NB4 (cell line): ENCODE measurements at regions not wholly inside any gene's neighbourhood (a gene's known extent, or its start where the extent isn't known, plus 50 kb on each side); places are given as distances from the start of the nearest gene placed in this dataset.

Source experiments
- DNase-seq: peaks from one replicate; pipeline ENCODE4 v3.0.0; 2010; ENCODE audit warnings: low read depth
- H3K4me3 ChIP-seq: one replicate; pipeline ENCODE4 v1.5.1; 2011; ENCODE audit warnings: mild to moderate bottlenecking, low read depth, low read length, moderate library complexity
- MYC ChIP-seq: IDR thresholded peaks from 2 replicates; pipeline ENCODE4 v1.6.1; 2011; ENCODE audit warnings: low read depth, low read length
- POLR2A ChIP-seq: IDR thresholded peaks from 2 replicates; pipeline ENCODE4 v1.6.1; 2011; ENCODE audit warnings: mild to moderate bottlenecking; ENCODE audit not compliant: insufficient read length; ENCODE audit errors: extremely low read depth
- TF ChIP-seq, protein P1 (sequence below): IDR thresholded peaks from one replicate; pipeline ENCODE4 v1.5.1; 2012; ENCODE audit warnings: low read depth, low read length
- TF ChIP-seq, protein P2 (sequence below): IDR thresholded peaks from 2 replicates; pipeline ENCODE4 v1.6.1; 2011; ENCODE audit warnings: low read depth, low read length

- no peak overlapping the region for H3K4me3 ChIP-seq
- DNase-seq, result no peak
- TF ChIP-seq, protein P1, sequence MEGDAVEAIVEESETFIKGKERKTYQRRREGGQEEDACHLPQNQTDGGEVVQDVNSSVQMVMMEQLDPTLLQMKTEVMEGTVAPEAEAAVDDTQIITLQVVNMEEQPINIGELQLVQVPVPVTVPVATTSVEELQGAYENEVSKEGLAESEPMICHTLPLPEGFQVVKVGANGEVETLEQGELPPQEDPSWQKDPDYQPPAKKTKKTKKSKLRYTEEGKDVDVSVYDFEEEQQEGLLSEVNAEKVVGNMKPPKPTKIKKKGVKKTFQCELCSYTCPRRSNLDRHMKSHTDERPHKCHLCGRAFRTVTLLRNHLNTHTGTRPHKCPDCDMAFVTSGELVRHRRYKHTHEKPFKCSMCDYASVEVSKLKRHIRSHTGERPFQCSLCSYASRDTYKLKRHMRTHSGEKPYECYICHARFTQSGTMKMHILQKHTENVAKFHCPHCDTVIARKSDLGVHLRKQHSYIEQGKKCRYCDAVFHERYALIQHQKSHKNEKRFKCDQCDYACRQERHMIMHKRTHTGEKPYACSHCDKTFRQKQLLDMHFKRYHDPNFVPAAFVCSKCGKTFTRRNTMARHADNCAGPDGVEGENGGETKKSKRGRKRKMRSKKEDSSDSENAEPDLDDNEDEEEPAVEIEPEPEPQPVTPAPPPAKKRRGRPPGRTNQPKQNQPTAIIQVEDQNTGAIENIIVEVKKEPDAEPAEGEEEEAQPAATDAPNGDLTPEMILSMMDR, result no peak
- no peak for TF ChIP-seq POLR2A
- TF ChIP-seq MYC, result no peak
- TF ChIP-seq, protein P2, sequence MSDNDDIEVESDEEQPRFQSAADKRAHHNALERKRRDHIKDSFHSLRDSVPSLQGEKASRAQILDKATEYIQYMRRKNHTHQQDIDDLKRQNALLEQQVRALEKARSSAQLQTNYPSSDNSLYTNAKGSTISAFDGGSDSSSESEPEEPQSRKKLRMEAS, result no peak
Measured at GRCh38 chr4:11529625-11530201, 101.0 kb upstream of the HS3ST1 start.

- DNase-seq, result no peak
- no peak overlapping the region for H3K4me3 ChIP-seq
- TF ChIP-seq MYC, result no peak
- no peak for TF ChIP-seq POLR2A
- TF ChIP-seq, protein P1, result no peak
- TF ChIP-seq, protein P2, result no peak
Measured at GRCh38 chr4:11525085-11525484, 96.4 kb upstream of the HS3ST1 start.

GRCh38 chr4:11518754-11519153 is 90.1 kb upstream of the HS3ST1 start:
- H3K4me3 ChIP-seq, result no peak overlapping the region
- DNase-seq, result no peak
- no peak for TF ChIP-seq MYC
- TF ChIP-seq, protein P2, result no peak
- TF ChIP-seq, protein P1, result no peak
- TF ChIP-seq POLR2A, result no peak

DNA sequence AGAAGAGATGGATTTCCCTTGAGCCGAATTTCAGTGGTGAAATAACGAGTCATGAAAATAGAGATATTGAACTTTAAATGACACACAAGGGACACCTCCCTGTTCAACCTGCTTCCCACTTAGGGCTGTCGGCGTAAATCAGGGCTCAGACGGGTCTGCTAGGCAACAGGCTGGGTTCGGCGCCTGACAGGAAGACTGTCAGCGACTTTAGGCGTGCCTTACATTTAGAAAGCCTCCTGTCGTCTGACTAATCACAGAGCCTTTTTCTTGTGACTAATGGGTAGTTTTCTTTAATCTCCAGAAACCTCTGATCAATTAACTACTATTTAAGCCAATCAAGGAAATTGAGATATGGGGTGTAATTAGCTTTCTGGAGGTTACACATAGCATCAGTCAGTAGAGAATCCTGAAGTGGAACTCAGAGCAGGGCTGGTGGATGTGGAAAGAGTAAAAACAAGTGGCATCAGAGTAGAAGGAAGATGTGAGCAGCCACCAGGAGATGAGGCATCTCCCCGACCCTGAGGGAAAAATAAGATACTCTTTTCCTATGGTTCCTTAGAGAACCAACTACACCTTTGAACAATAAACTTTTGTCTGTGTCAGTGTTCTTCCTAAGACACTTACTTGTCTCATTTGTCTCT is 86.2 kb upstream of the HS3ST1 start:
- TF ChIP-seq POLR2A, result no peak
- TF ChIP-seq, protein P1, result no peak
- no peak for TF ChIP-seq MYC
- TF ChIP-seq, protein P2, result no peak
- DNase-seq, result no peak
- H3K4me3 ChIP-seq, result no peak overlapping the region

DNA sequence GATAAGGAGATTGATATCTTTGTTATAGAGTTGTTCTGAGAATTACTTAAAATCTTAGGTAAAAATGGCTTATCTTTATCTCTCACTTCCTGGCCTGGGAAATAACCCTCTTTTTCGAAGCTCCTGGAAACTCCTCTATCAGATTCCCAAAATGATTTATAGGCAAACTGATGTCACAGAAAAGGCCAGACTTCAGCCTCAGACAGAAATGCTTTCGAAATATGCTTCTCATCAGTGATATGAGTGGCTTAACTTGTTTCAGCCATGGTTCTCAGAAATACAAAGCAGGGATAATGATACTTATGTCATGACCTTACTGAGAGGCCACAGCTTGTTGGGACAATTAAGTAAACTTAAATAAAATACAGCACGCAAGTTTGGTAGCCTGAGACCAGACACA is 85.3 kb upstream of the HS3ST1 start:
- H3K4me3 ChIP-seq, result no peak overlapping the region
- DNase-seq, result no peak
- TF ChIP-seq POLR2A (no peak), MYC (no peak)
- TF ChIP-seq, protein P1, result no peak
- TF ChIP-seq, protein P2, result no peak
